ENCODE measurements at regions not wholly inside any gene's neighbourhood (a gene's known extent, or its start where the extent isn't known, plus 50 kb on each side); places are given as distances from the start of the nearest gene placed in this dataset.
"Not testable (repeated sequence)": the region's sequence is repeated elsewhere in the genome, so short reads cannot be mapped to it uniquely, and the experiment has no call there.

- in situ Hi-C loops (cut with MboI; ENCODE audit: low pct_ligation_motif_present in 1 of 4, low pct_unique_long_range_greater_than_20kb in 1 of 4, low sequenced_read_pairs in 3 of 4) (no loop called here), intact Hi-C loops (cut with DNase I; ENCODE audit: low total_unique reads) (loop anchor here (5.0 kb wide), 1 partner anchor 1786 kb away; no protein-coding TSS in a partner anchor)
- Histone ChIP-seq H3K27ac (no peak overlapping the region), H3K4me3 (no peak overlapping the region), H3K36me3 (no peaks in the 10 kb centered on the region), H3K9me3 (no peaks in the 10 kb centered on the region), H3K27me3 (no peaks in the 10 kb centered on the region), H3K4me1 (peaks cover 0 to 14% (median 2%) of the 10 kb centered on the region in 4 donors)
- peak; percentile 23 for DNase-seq
- 24 to 50% methylated on average over 2 to 5 of the region's 5 CpGs for WGBS, 2 donors (ENCODE audit: low coverage in 1 of 2)
- TF ChIP-seq EP300 (IDR thresholded peaks at IDR 0.05; ENCODE audit: low read depth) (no peak), CTCF (IDR thresholded peaks at IDR 0.05) (no peak), POLR2A (IDR thresholded peaks at IDR 0.05) (no peak), POLR2AphosphoS5 (IDR thresholded peaks at IDR 0.05) (no peak)
Measured at GRCh38 chr5:56048124-56048523, 53.4 kb upstream of the IL6ST start.

DNA sequence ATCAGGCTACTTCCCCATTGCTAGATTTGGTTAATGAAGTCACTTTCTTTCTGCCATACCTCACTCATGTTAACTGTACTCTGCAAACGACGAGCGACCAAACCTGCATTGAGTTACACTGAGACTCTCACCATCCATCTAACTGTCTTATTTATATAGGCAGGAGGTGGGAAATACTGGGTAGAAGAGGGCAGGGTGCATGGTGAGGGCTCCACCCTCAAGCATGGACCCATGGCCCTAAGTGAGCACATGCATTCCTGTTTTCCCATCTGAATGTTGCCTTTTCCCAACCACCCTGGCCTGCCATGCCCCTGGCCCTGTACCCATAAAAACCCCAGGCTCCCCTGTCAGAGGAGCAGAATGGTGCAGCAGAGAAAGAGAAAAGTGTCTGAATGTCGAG, 52.7 kb upstream of the IL6ST start:
- WGBS, 2 donors (ENCODE audit: low coverage in 1 of 2) = 96 to 100% methylated on average over 3 to 4 of the region's 4 CpGs
- no peak for DNase-seq
- Histone ChIP-seq H3K9me3 (no peaks in the 10 kb centered on the region), H3K4me3 (no peak overlapping the region), H3K4me1 (peaks cover 0 to 14% (median 2%) of the 10 kb centered on the region in 4 donors), H3K36me3 (no peaks in the 10 kb centered on the region), H3K27ac (no peak overlapping the region), H3K27me3 (no peaks in the 10 kb centered on the region)
- TF ChIP-seq CTCF (IDR thresholded peaks at IDR 0.05) (no peak), POLR2AphosphoS5 (IDR thresholded peaks at IDR 0.05) (no peak), EP300 (IDR thresholded peaks at IDR 0.05; ENCODE audit: low read depth) (no peak), POLR2A (IDR thresholded peaks at IDR 0.05) (no peak)
- intact Hi-C loops (cut with DNase I; ENCODE audit: low total_unique reads) = loop anchor here (5.0 kb wide), 1 partner anchor 1785 kb away; no protein-coding TSS in a partner anchor
- in situ Hi-C loops (cut with MboI; ENCODE audit: low pct_ligation_motif_present in 1 of 4, low pct_unique_long_range_greater_than_20kb in 1 of 4, low sequenced_read_pairs in 3 of 4) = no loop called here

GRCh38 chr5:56045469-56045868, 50.7 kb upstream of the IL6ST start:
- Histone ChIP-seq H3K36me3 (no peaks in the 10 kb centered on the region), H3K9me3 (no peaks in the 10 kb centered on the region), H3K4me3 (no peak overlapping the region), H3K4me1 (peaks cover 0 to 6% (median 2%) of the 10 kb centered on the region in 4 donors), H3K27ac (no peak overlapping the region), H3K27me3 (no peaks in the 10 kb centered on the region)
- intact Hi-C loops (cut with DNase I; ENCODE audit: low total_unique reads) = loop anchor here (5.0 kb wide), 1 partner anchor 1783 kb away; no protein-coding TSS in a partner anchor
- in situ Hi-C loops (cut with MboI; ENCODE audit: low pct_ligation_motif_present in 1 of 4, low pct_unique_long_range_greater_than_20kb in 1 of 4, low sequenced_read_pairs in 3 of 4) = no loop called here
- WGBS, 2 donors (ENCODE audit: low coverage in 1 of 2) = 97 to 100% methylated on average over 5 of the region's 5 CpGs
- no peak for DNase-seq
- TF ChIP-seq POLR2A (IDR thresholded peaks at IDR 0.05) (no peak), POLR2AphosphoS5 (IDR thresholded peaks at IDR 0.05) (no peak), EP300 (IDR thresholded peaks at IDR 0.05; ENCODE audit: low read depth) (no peak), CTCF (IDR thresholded peaks at IDR 0.05) (no peak)

- DNase-seq; H3K27ac ChIP-seq; H3K27me3 ChIP-seq; H3K4me1 ChIP-seq; H3K4me3 ChIP-seq; H3K9me3 ChIP-seq; H3K36me3 ChIP-seq; in situ Hi-C loops (cut with MboI; ENCODE audit: low pct_ligation_motif_present in 1 of 4, low pct_unique_long_range_greater_than_20kb in 1 of 4, low sequenced_read_pairs in 3 of 4): not testable (repeated sequence)
- 86 to 92% methylated on average over 4 to 10 of the region's 10 CpGs for WGBS, 2 donors (ENCODE audit: low coverage in 1 of 2)
- intact Hi-C loops (cut with DNase I; ENCODE audit: low total_unique reads) = loop anchor here (5.0 kb wide), 1 partner anchor 1783 kb away; no protein-coding TSS in a partner anchor
Measured at GRCh38 chr5:56044746-56045428, 50.1 kb upstream of the IL6ST start.
